DOHH2 (cell line): ENCODE measurements at regions not wholly inside any gene's neighbourhood (a gene's known extent, or its start where the extent isn't known, plus 50 kb on each side); places are given as distances from the start of the nearest gene placed in this dataset.
A peak's percentile ranks its signal among the peaks of the same experiment; 100 is the strongest.
"Not testable (repeated sequence)": the region's sequence is repeated elsewhere in the genome, so short reads cannot be mapped to it uniquely, and the experiment has no call there.

ENCODE experiments used
- H3F3A ChIP-seq: fragments of 200-600 bp; sonication (generic), shearing (Covaris generic); 2 replicates; pipeline ENCODE4 v1.6.0; 2016; ENCODE audit warnings: antibody characterized with exemption, mild to moderate bottlenecking; ENCODE audit not compliant: control insufficient read depth, insufficient read depth
- H3K27ac ChIP-seq: fragments of 200-600 bp; sonication (generic); 2 replicates; pipeline ENCODE4 v1.5.1; 2014; ENCODE audit warnings: low read depth, mild to moderate bottlenecking, low read length, moderate library complexity
- H3K27me3 ChIP-seq: fragments of 200-600 bp; sonication (generic); 2 replicates; pipeline ENCODE4 v1.6.1; 2014; ENCODE audit warnings: mild to moderate bottlenecking, low read length, mixed read lengths; ENCODE audit not compliant: control insufficient read depth
- H3K36me3 ChIP-seq: fragments of 200-600 bp; sonication (generic); 2 replicates; pipeline ENCODE4 v1.6.1; 2014; ENCODE audit warnings: mild to moderate bottlenecking, low read length, moderate library complexity, mixed read lengths; ENCODE audit not compliant: control insufficient read depth
- H3K4me1 ChIP-seq: fragments of 200-600 bp; sonication (generic); 2 replicates; pipeline ENCODE4 v1.6.1; 2014; ENCODE audit warnings: mild to moderate bottlenecking, low read length, mixed read lengths; ENCODE audit not compliant: control insufficient read depth
- H3K4me2 ChIP-seq: fragments of 200-600 bp; sonication (generic); 2 replicates; pipeline ENCODE4 v1.6.0; 2014; ENCODE audit warnings: mild to moderate bottlenecking, low read length, moderate library complexity
- H3K4me3 ChIP-seq: fragments of 200-600 bp; sonication (generic); 2 replicates; pipeline ENCODE4 v1.5.1; 2014; ENCODE audit warnings: mild to moderate bottlenecking, low read length, mixed read lengths
- H3K79me2 ChIP-seq: fragments of 200-600 bp; sonication (generic); 2 replicates; pipeline ENCODE4 v1.6.1; 2014; ENCODE audit warnings: mild to moderate bottlenecking, low read length, mixed read lengths; ENCODE audit not compliant: control insufficient read depth
- H3K9me2 ChIP-seq: fragments of 200-600 bp; sonication (generic); replicated peaks from 2 replicates; pipeline ENCODE4 v1.6.1; 2014; ENCODE audit warnings: mild to moderate bottlenecking, low read length, mixed read lengths; ENCODE audit not compliant: control insufficient read depth
- H3K9me3 ChIP-seq: fragments of 200-600 bp; sonication (generic); 2 replicates; pipeline ENCODE4 v1.6.1; 2014; ENCODE audit warnings: antibody characterized with exemption, low read length, mixed read lengths; ENCODE audit not compliant: control insufficient read depth, insufficient read depth
- H4K20me1 ChIP-seq: fragments of 200-600 bp; sonication (generic); 2 replicates; pipeline ENCODE4 v1.6.0; 2014; ENCODE audit warnings: low read depth, mild to moderate bottlenecking, antibody characterized with exemption, low read length, moderate library complexity; ENCODE audit not compliant: control insufficient read depth, insufficient read depth
- EZH2phosphoT487 ChIP-seq: fragments of 200-600 bp; sonication (generic); IDR thresholded peaks from 2 replicates; pipeline ENCODE4 v1.6.1; 2017; ENCODE audit warnings: borderline replicate concordance, mild to moderate bottlenecking, antibody characterized with exemption, low read length, moderate library complexity, mixed read lengths
- TF ChIP-seq, protein P1 (sequence below): fragments of 200-600 bp; sonication (generic); IDR thresholded peaks from one replicate; pipeline ENCODE4 v1.5.1; 2014; ENCODE audit warnings: antibody characterized with exemption, mild to moderate bottlenecking, low read depth, low read length; ENCODE audit not compliant: poor library complexity, severe bottlenecking

DNA sequence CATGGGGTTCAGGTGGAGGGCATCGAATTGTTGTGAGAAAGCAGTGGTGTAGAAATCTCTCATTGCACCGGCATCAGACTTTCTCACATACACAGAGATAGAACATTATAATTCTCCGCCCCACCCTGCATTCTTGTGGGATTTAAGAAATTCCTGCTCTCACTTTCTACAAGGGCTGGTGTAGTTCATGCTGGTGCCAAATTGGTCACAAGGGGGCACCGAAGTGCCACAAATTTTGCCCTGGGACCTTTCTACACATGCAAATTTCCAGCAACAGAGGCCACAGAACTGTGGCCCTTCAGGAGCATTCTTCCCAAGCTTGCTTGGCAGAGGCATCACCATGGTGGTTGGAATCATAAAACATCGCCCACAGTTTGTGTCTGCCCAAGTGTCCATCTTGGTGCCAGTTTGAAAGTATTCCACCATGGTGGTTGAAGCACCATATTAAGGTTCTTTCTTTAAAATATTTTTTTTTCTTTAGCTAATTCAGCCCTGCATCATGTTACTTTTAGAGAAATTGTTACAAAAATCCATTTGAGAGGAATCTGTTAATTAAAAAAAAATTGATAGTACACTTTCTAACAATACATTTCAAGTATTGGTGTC, 521.2 kb upstream of the FANCL start:
- Histone ChIP-seq H3K27ac (no peak overlapping the region), H4K20me1 (no peaks in the 10 kb centered on the region), H3K4me1 (no peaks in the 10 kb centered on the region), H3K79me2 (no peaks in the 10 kb centered on the region), H3F3A (no peaks in the 10 kb centered on the region), H3K36me3 (no peaks in the 10 kb centered on the region), H3K4me3 (no peak overlapping the region), H3K27me3 (peaks cover 7% of the 10 kb centered on the region; the same call in 1 of the 2 replicates), H3K9me2 (no peaks in the 10 kb centered on the region), H3K9me3 (no peaks in the 10 kb centered on the region), H3K4me2 (no peak overlapping the region)
- TF ChIP-seq, protein P1, sequence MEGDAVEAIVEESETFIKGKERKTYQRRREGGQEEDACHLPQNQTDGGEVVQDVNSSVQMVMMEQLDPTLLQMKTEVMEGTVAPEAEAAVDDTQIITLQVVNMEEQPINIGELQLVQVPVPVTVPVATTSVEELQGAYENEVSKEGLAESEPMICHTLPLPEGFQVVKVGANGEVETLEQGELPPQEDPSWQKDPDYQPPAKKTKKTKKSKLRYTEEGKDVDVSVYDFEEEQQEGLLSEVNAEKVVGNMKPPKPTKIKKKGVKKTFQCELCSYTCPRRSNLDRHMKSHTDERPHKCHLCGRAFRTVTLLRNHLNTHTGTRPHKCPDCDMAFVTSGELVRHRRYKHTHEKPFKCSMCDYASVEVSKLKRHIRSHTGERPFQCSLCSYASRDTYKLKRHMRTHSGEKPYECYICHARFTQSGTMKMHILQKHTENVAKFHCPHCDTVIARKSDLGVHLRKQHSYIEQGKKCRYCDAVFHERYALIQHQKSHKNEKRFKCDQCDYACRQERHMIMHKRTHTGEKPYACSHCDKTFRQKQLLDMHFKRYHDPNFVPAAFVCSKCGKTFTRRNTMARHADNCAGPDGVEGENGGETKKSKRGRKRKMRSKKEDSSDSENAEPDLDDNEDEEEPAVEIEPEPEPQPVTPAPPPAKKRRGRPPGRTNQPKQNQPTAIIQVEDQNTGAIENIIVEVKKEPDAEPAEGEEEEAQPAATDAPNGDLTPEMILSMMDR: peak; percentile 65
- TF ChIP-seq EZH2phosphoT487: no peak

DNA sequence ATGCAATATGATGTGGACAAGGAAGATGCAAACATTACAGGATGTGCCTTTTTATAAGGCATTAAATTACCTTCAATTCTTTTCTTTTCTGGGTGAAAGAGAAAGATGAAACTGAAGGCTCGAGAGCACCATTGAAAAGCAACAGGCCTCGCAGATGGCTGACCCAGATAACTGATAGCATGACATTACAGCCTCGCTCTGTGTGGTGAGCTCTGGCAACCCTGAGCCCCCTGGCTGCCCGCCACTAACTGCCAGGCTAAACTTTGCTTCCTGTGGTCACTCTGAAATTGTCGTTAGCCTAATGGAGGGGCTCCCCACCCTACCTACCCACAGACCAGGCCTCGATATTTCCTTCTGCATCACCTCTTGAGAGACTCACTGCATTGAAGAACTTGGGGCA, 516.8 kb upstream of the FANCL start:
- Histone ChIP-seq H4K20me1 (no peaks in the 10 kb centered on the region), H3K36me3 (no peaks in the 10 kb centered on the region), H3K4me3 (no peak overlapping the region), H3F3A (no peaks in the 10 kb centered on the region), H3K27ac (no peak overlapping the region), H3K4me2 (no peak overlapping the region), H3K4me1 (no peaks in the 10 kb centered on the region), H3K79me2 (no peaks in the 10 kb centered on the region), H3K9me2 (no peaks in the 10 kb centered on the region), H3K9me3 (no peaks in the 10 kb centered on the region), H3K27me3 (no peaks in the 10 kb centered on the region; the same call in 1 of the 2 replicates)
- TF ChIP-seq EZH2phosphoT487: no peak
- TF ChIP-seq, protein P1: no peak

DNA sequence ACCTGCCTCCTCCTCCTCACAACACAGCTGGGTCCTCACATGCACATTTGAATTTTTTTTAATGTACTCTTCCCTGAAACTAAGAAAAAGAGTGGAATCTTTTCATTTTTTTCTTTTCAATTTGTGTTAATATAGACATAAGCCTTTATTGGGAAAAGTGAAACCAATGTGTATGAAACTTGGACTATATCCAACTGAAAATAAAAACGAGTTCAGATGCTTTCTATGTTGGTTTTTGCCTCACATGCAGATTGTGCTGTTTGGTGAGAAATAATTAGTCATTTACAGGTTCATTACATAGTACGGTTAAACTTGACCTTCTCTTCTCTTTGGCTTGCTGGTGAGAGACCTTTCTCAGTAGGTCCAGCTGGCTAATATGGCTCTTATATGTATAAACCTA, 515.2 kb upstream of the FANCL start:
- H3F3A ChIP-seq: no peaks in the 10 kb centered on the region
- H3K27ac ChIP-seq: no peak overlapping the region
- no peaks in the 10 kb centered on the region for H3K27me3 ChIP-seq
- no peak overlapping the region for H3K4me2 ChIP-seq
- no peaks in the 10 kb centered on the region for H3K9me2 ChIP-seq
- H3K9me3 ChIP-seq: no peaks in the 10 kb centered on the region
- H3K4me1 ChIP-seq: no peaks in the 10 kb centered on the region
- H3K4me3 ChIP-seq: no peak overlapping the region
- no peaks in the 10 kb centered on the region for H3K36me3 ChIP-seq
- H3K79me2 ChIP-seq: no peaks in the 10 kb centered on the region
- no peaks in the 10 kb centered on the region for H4K20me1 ChIP-seq
- TF ChIP-seq, protein P1: no peak
- TF ChIP-seq EZH2phosphoT487: no peak

DNA sequence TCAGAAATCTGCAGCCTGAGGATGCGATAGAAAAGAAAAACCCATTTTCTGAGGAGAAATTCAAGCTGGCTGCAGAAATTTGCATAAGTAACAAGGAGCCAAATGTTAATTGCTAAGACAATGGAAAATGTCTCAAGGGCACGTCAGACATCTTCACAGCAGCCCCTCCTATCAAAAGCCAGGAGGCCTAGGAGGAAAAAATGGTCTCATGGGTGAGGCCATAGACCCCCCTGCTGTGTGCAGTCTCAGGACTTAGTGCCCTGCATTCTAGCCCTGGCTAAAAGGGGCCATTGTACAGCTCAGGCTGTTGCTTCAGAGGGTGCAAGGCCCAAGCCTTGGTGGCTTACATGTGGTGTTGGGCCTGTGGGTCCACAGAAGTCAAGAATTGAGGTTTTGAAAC, 511.4 kb upstream of the FANCL start:
- H3F3A ChIP-seq, H3K9me2 ChIP-seq, H3K4me2 ChIP-seq, H3K27me3 ChIP-seq, H3K4me3 ChIP-seq, H3K36me3 ChIP-seq, H3K9me3 ChIP-seq, H3K27ac ChIP-seq, H4K20me1 ChIP-seq, H3K4me1 ChIP-seq, H3K79me2 ChIP-seq: not testable (repeated sequence)

DNA sequence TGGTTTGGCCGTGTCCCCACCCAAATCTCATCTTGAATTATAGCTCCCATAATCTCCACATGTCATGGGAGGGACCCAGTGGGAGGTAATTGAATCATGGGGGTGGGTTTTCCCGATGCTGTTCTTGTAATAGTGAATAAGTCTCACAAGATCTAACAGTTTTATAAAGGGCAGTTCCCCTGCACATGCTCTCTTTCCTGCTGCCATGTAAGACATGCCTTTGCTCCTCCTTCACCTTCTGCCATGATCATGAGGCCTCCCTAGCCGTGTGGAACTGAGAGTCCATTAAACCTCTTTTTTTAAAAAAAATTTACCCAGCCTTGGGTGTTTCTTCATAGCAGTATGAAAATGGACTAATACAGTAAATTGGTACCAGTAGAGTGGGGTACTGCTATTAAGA, 510.6 kb upstream of the FANCL start:
- H4K20me1 ChIP-seq, H3K4me2 ChIP-seq, H3K4me3 ChIP-seq, H3K27me3 ChIP-seq, H3K36me3 ChIP-seq, H3K27ac ChIP-seq, H3F3A ChIP-seq, H3K9me2 ChIP-seq, H3K9me3 ChIP-seq, H3K4me1 ChIP-seq, H3K79me2 ChIP-seq: not testable (repeated sequence)
